ENCODE measurements at regions not wholly inside any gene's neighbourhood (a gene's known extent, or its start where the extent isn't known, plus 50 kb on each side); places are given as distances from the start of the nearest gene placed in this dataset.

DNA sequence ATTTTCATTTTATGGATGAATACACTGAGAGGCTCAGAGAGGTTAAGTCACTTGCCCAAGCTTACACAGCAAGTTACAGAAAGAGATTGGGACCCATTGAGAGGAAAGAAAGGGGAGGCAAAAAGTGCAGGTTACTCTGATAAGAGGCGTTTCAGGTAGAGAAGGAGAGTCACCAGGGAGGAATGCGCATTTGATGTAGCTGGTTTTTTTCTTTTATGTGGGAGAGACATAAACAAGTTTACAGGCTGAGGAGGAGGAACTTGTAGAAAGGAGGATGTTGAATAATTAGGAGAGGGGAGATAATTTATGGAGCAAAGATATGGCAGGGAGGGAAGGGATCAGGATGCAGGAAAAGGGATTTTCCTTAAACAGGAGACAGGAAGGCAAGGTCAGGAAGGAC is 297.0 kb downstream of the PCNX1 start:
- TF ChIP-seq JUND (IDR thresholded peaks at IDR 0.05) (no peak), RAD21 (IDR thresholded peaks at IDR 0.05) (no peak), SP1 (IDR thresholded peaks at IDR 0.05) (no peak), YY1 (IDR thresholded peaks at IDR 0.05) (no peak), FOXA1 (IDR thresholded peaks at IDR 0.05) (no peak), TAF1 (conservative IDR thresholded peaks at IDR 0.05) (no peak)
- TF ChIP-seq, protein P1, sequence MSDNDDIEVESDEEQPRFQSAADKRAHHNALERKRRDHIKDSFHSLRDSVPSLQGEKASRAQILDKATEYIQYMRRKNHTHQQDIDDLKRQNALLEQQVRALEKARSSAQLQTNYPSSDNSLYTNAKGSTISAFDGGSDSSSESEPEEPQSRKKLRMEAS (IDR thresholded peaks at IDR 0.05), result no peak
- TF ChIP-seq, protein P2, sequence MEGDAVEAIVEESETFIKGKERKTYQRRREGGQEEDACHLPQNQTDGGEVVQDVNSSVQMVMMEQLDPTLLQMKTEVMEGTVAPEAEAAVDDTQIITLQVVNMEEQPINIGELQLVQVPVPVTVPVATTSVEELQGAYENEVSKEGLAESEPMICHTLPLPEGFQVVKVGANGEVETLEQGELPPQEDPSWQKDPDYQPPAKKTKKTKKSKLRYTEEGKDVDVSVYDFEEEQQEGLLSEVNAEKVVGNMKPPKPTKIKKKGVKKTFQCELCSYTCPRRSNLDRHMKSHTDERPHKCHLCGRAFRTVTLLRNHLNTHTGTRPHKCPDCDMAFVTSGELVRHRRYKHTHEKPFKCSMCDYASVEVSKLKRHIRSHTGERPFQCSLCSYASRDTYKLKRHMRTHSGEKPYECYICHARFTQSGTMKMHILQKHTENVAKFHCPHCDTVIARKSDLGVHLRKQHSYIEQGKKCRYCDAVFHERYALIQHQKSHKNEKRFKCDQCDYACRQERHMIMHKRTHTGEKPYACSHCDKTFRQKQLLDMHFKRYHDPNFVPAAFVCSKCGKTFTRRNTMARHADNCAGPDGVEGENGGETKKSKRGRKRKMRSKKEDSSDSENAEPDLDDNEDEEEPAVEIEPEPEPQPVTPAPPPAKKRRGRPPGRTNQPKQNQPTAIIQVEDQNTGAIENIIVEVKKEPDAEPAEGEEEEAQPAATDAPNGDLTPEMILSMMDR (IDR thresholded peaks at IDR 0.05; ENCODE audit: low read depth, low read length, missing input control), result no peak
- TF ChIP-seq, protein P3, sequence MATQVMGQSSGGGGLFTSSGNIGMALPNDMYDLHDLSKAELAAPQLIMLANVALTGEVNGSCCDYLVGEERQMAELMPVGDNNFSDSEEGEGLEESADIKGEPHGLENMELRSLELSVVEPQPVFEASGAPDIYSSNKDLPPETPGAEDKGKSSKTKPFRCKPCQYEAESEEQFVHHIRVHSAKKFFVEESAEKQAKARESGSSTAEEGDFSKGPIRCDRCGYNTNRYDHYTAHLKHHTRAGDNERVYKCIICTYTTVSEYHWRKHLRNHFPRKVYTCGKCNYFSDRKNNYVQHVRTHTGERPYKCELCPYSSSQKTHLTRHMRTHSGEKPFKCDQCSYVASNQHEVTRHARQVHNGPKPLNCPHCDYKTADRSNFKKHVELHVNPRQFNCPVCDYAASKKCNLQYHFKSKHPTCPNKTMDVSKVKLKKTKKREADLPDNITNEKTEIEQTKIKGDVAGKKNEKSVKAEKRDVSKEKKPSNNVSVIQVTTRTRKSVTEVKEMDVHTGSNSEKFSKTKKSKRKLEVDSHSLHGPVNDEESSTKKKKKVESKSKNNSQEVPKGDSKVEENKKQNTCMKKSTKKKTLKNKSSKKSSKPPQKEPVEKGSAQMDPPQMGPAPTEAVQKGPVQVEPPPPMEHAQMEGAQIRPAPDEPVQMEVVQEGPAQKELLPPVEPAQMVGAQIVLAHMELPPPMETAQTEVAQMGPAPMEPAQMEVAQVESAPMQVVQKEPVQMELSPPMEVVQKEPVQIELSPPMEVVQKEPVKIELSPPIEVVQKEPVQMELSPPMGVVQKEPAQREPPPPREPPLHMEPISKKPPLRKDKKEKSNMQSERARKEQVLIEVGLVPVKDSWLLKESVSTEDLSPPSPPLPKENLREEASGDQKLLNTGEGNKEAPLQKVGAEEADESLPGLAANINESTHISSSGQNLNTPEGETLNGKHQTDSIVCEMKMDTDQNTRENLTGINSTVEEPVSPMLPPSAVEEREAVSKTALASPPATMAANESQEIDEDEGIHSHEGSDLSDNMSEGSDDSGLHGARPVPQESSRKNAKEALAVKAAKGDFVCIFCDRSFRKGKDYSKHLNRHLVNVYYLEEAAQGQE (IDR thresholded peaks at IDR 0.05), result no peak
- TF ChIP-seq, protein P4, sequence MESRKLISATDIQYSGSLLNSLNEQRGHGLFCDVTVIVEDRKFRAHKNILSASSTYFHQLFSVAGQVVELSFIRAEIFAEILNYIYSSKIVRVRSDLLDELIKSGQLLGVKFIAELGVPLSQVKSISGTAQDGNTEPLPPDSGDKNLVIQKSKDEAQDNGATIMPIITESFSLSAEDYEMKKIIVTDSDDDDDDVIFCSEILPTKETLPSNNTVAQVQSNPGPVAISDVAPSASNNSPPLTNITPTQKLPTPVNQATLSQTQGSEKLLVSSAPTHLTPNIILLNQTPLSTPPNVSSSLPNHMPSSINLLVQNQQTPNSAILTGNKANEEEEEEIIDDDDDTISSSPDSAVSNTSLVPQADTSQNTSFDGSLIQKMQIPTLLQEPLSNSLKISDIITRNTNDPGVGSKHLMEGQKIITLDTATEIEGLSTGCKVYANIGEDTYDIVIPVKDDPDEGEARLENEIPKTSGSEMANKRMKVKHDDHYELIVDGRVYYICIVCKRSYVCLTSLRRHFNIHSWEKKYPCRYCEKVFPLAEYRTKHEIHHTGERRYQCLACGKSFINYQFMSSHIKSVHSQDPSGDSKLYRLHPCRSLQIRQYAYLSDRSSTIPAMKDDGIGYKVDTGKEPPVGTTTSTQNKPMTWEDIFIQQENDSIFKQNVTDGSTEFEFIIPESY (IDR thresholded peaks at IDR 0.05), result no peak
- TF ChIP-seq, protein P5, sequence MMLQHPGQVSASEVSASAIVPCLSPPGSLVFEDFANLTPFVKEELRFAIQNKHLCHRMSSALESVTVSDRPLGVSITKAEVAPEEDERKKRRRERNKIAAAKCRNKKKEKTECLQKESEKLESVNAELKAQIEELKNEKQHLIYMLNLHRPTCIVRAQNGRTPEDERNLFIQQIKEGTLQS (IDR thresholded peaks at IDR 0.05), result no peak
